A549 (cell line): ENCODE measurements at regions not wholly inside any gene's neighbourhood (a gene's known extent, or its start where the extent isn't known, plus 50 kb on each side); places are given as distances from the start of the nearest gene placed in this dataset.

ENCODE experiments used
- BCL3 ChIP-seq: fragments of >200 bp; sonication (Bioruptor Twin); formaldehyde crosslinking; IDR thresholded peaks from 3 replicates; pipeline ENCODE4 v1.6.1; 2016
- CHD2 ChIP-seq: fragments of 150-350 bp; IDR thresholded peaks from 2 replicates; pipeline ENCODE4 v1.6.1; 2014; ENCODE audit warnings: low read length; ENCODE audit not compliant: partially characterized antibody
- CHD4 ChIP-seq: fragments of 200-600 bp; sonication (generic); IDR thresholded peaks from 2 replicates; pipeline ENCODE4 v1.6.1; 2016; ENCODE audit warnings: antibody characterized with exemption, mild to moderate bottlenecking, borderline replicate concordance
- CTCF ChIP-seq: fragments of >200 bp; sonication (Bioruptor Twin); formaldehyde crosslinking; IDR thresholded peaks from 3 replicates; pipeline ENCODE4 v1.5.1; 2016
- EP300 ChIP-seq, 2 experiments: fragments of >200 bp; sonication (Bioruptor Twin); formaldehyde crosslinking; IDR thresholded peaks; 2 replicates in 1 of 2; 3 replicates in 1 of 2; pipeline ENCODE4 v1.6.1; 2016 to 2017
- HMGXB4 ChIP-seq: fragments of 250-450 bp; sonication (Bioruptor Pico); IDR thresholded peaks from 2 replicates; pipeline ENCODE4 v1.5.0; 2021; ENCODE audit warnings: mild to moderate bottlenecking, moderate library complexity, borderline replicate concordance
- KDM5A ChIP-seq: fragments of 200-600 bp; sonication (generic); IDR thresholded peaks from 2 replicates; pipeline ENCODE4 v1.6.1; 2016; ENCODE audit warnings: antibody characterized with exemption, mild to moderate bottlenecking
- NR3C1 ChIP-seq: fragments of >200 bp; sonication (Bioruptor Twin); formaldehyde crosslinking; IDR thresholded peaks from 3 replicates; pipeline ENCODE4 v1.6.1; 2017
- POLR2A ChIP-seq: IDR thresholded peaks from 2 replicates; pipeline ENCODE4 v1.6.1; 2012; ENCODE audit warnings: mild to moderate bottlenecking, low read length
- POLR2AphosphoS2 ChIP-seq: conservative IDR thresholded peaks from 2 replicates; pipeline ENCODE4 v1.6.1; 2012; ENCODE audit warnings: low read length, improper control_type of control experiment, inconsistent platforms
- RAD21 ChIP-seq, 2 experiments: fragments of >200 bp in 1 of 2; sonication (Bioruptor Twin) in 1 of 2; formaldehyde crosslinking in 1 of 2; IDR thresholded peaks in 1 of 2; conservative IDR thresholded peaks in 1 of 2; 2 replicates in 1 of 2; 3 replicates in 1 of 2; pipeline ENCODE4 v1.6.1; 2012 to 2018; ENCODE audit warnings: inconsistent platforms in 1 of 2
- REST ChIP-seq: fragments of 200-600 bp; sonication (generic); IDR thresholded peaks from 2 replicates; pipeline ENCODE4 v1.6.1; 2016; ENCODE audit warnings: antibody characterized with exemption, mild to moderate bottlenecking, moderate library complexity
- SMC3 ChIP-seq: fragments of >200 bp; sonication (Bioruptor Twin); formaldehyde crosslinking; IDR thresholded peaks from 3 replicates; pipeline ENCODE4 v1.6.1; 2018; ENCODE audit warnings: inconsistent platforms
- USF2 ChIP-seq: fragments of 450-650 bp; IDR thresholded peaks from 2 replicates; pipeline ENCODE4 v1.6.1; 2014; ENCODE audit warnings: antibody characterized with exemption

GRCh38 chr16:50986453-50986852, 164.6 kb downstream of the SALL1 start:
- no peak for TF ChIP-seq CTCF
- TF ChIP-seq POLR2A, result no peak
- no peak for TF ChIP-seq CHD2
- TF ChIP-seq KDM5A, result no peak
- TF ChIP-seq SMC3, result no peak
- no peak for TF ChIP-seq REST
- no peak for TF ChIP-seq POLR2AphosphoS2
- TF ChIP-seq USF2, result no peak
- no peak for TF ChIP-seq BCL3
- TF ChIP-seq NR3C1, result no peak
- TF ChIP-seq EP300 (IDR thresholded peaks at IDR 0.05), result no peak
- no peak for TF ChIP-seq CHD4
- TF ChIP-seq RAD21 (conservative IDR thresholded peaks at IDR 0.05 in 1 of 2, IDR thresholded peaks at IDR 0.05 in 1 of 2), result no peak
- TF ChIP-seq HMGXB4 (CRISPR knock-in tag), result no peak
